ACC112 (cell line): ENCODE measurements at regions not wholly inside any gene's neighbourhood (a gene's known extent, or its start where the extent isn't known, plus 50 kb on each side); places are given as distances from the start of the nearest gene placed in this dataset.

Experiments used
- H2AFZ ChIP-seq: fragments of 200-600 bp; sonication (generic); one replicate; pipeline ENCODE4 v1.6.0; 2017; ENCODE audit warnings: antibody characterized with exemption, low read length; ENCODE audit not compliant: unreplicated experiment
- H3K27ac ChIP-seq: fragments of 200-600 bp; sonication (generic); 2 replicates; pipeline ENCODE4 v1.5.1; 2014; ENCODE audit warnings: low read depth, mild to moderate bottlenecking, antibody characterized with exemption, low read length, moderate library complexity
- H3K27me3 ChIP-seq: fragments of 200-600 bp; sonication (generic); 2 replicates; pipeline ENCODE4 v1.6.1; 2014; ENCODE audit warnings: mild to moderate bottlenecking, antibody characterized with exemption, low read length, moderate library complexity, mixed read lengths; ENCODE audit not compliant: insufficient read depth
- H3K36me3 ChIP-seq: fragments of 200-600 bp; sonication (generic); 2 replicates; pipeline ENCODE4 v1.6.1; 2016; ENCODE audit warnings: mild to moderate bottlenecking, antibody characterized with exemption, low read length, moderate library complexity, mixed read lengths; ENCODE audit not compliant: insufficient read depth
- H3K4me1 ChIP-seq: fragments of 200-600 bp; sonication (generic); one replicate; pipeline ENCODE4 v1.6.1; 2016; ENCODE audit warnings: low read length, mixed read lengths; ENCODE audit not compliant: insufficient read depth, unreplicated experiment, control insufficient read depth
- H3K4me3 ChIP-seq: fragments of 200-600 bp; sonication (generic); 2 replicates; pipeline ENCODE4 v1.5.1; 2014; ENCODE audit warnings: mild to moderate bottlenecking, low read depth, low read length
- H3K79me2 ChIP-seq: fragments of 200-600 bp; sonication (generic); one replicate; pipeline ENCODE4 v1.6.0; 2016; ENCODE audit warnings: low read length; ENCODE audit not compliant: control insufficient read depth, unreplicated experiment, insufficient read depth

- no peak overlapping the region for H2AFZ ChIP-seq
- H3K79me2 ChIP-seq, result no peaks in the 10 kb centered on the region
- H3K4me1 ChIP-seq, result no peaks in the 10 kb centered on the region
- H3K27me3 ChIP-seq, result no peaks in the 10 kb centered on the region
- H3K27ac ChIP-seq, result no peak overlapping the region
- no peaks in the 10 kb centered on the region for H3K36me3 ChIP-seq
- no peak overlapping the region for H3K4me3 ChIP-seq
These were observed 562.2 kb upstream of the IMPG1 start for GRCh38 chr6:76634695-76635094.

DNA sequence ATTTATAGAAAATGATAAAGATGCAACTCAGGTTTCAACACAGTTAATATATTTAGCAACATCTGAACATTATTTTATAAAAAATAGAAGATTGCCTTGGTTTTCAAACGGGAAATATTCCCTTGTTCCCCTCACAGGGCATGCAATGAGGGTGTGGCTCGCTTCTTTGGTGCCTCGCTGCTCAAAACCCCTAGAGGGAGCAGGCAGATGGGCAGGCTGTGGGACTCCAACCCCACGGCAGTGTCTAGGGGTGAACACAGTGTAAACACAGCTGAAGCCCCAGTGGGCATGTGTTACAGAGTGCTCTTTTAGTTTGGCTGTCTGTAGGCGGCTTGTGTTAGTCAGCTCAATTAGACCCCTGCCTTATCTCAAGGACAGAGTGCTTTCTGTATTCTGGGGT, 560.8 kb upstream of the IMPG1 start:
- no peaks in the 10 kb centered on the region for H3K79me2 ChIP-seq
- no peaks in the 10 kb centered on the region for H3K4me1 ChIP-seq
- H3K36me3 ChIP-seq, result no peaks in the 10 kb centered on the region
- H2AFZ ChIP-seq, result no peak overlapping the region
- H3K27me3 ChIP-seq, result no peaks in the 10 kb centered on the region
- H3K4me3 ChIP-seq, result no peak overlapping the region
- no peak overlapping the region for H3K27ac ChIP-seq

DNA sequence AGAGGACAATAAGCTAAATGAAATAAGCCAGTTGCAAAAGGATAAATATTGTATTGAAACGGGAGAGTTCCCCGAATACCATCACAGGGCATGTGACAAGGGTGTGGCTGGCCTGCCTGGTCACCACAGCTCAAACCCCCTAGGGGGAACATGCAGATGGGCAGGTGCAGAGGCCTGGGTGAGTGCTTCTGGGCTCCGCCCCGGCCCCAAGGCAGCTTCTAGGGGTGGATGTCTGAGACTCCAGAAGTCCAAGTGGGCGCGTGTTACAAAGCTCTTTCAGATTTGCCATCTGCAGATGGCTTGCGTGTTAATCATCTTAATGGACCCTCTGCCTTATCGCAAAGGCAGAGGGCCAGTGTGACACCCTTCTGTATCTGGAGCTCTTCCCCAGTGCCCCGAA, 559.2 kb upstream of the IMPG1 start:
- no peaks in the 10 kb centered on the region for H3K36me3 ChIP-seq
- no peak overlapping the region for H3K27ac ChIP-seq
- no peaks in the 10 kb centered on the region for H3K27me3 ChIP-seq
- H3K4me3 ChIP-seq, result no peak overlapping the region
- no peaks in the 10 kb centered on the region for H3K79me2 ChIP-seq
- H2AFZ ChIP-seq, result no peak overlapping the region
- no peaks in the 10 kb centered on the region for H3K4me1 ChIP-seq

- H3K27ac ChIP-seq, result no peak overlapping the region
- no peaks in the 10 kb centered on the region for H3K79me2 ChIP-seq
- H3K4me1 ChIP-seq, result no peaks in the 10 kb centered on the region
- H3K4me3 ChIP-seq, result no peak overlapping the region
- peaks cover 3% of the 10 kb centered on the region; the same call in 1 of the 2 replicates for H3K27me3 ChIP-seq
- H3K36me3 ChIP-seq, result no peaks in the 10 kb centered on the region
- no peak overlapping the region for H2AFZ ChIP-seq
These were observed 542.9 kb upstream of the IMPG1 start for GRCh38 chr6:76615395-76615794.

- no peaks in the 10 kb centered on the region for H3K4me1 ChIP-seq
- H2AFZ ChIP-seq, result no peak overlapping the region
- H3K27ac ChIP-seq, result no peak overlapping the region
- H3K4me3 ChIP-seq, result no peak overlapping the region
- H3K27me3 ChIP-seq, result no peaks in the 10 kb centered on the region
- H3K36me3 ChIP-seq, result no peaks in the 10 kb centered on the region
- H3K79me2 ChIP-seq, result no peaks in the 10 kb centered on the region
These were observed 540.5 kb upstream of the IMPG1 start for GRCh38 chr6:76612954-76613353.

GRCh38 chr6:76609160-76609559, 536.7 kb upstream of the IMPG1 start:
- no peaks in the 10 kb centered on the region for H3K79me2 ChIP-seq
- no peak overlapping the region for H2AFZ ChIP-seq
- no peaks in the 10 kb centered on the region for H3K27me3 ChIP-seq
- no peaks in the 10 kb centered on the region for H3K4me1 ChIP-seq
- H3K36me3 ChIP-seq, result no peaks in the 10 kb centered on the region
- H3K4me3 ChIP-seq, result no peak overlapping the region
- H3K27ac ChIP-seq, result no peak overlapping the region

- no peak overlapping the region for H3K27ac ChIP-seq
- no peaks in the 10 kb centered on the region for H3K4me1 ChIP-seq
- H3K36me3 ChIP-seq, result no peaks in the 10 kb centered on the region
- no peaks in the 10 kb centered on the region for H3K79me2 ChIP-seq
- H3K27me3 ChIP-seq, result no peaks in the 10 kb centered on the region
- no peak overlapping the region for H3K4me3 ChIP-seq
- H2AFZ ChIP-seq, result no peak overlapping the region
These were observed 521.6 kb upstream of the IMPG1 start for GRCh38 chr6:76594109-76594508.

GRCh38 chr6:76593668-76594067, 521.2 kb upstream of the IMPG1 start:
- no peaks in the 10 kb centered on the region for H3K4me1 ChIP-seq
- no peaks in the 10 kb centered on the region for H3K36me3 ChIP-seq
- H3K79me2 ChIP-seq, result no peaks in the 10 kb centered on the region
- H2AFZ ChIP-seq, result no peak overlapping the region
- no peak overlapping the region for H3K27ac ChIP-seq
- no peaks in the 10 kb centered on the region for H3K27me3 ChIP-seq
- no peak overlapping the region for H3K4me3 ChIP-seq

DNA sequence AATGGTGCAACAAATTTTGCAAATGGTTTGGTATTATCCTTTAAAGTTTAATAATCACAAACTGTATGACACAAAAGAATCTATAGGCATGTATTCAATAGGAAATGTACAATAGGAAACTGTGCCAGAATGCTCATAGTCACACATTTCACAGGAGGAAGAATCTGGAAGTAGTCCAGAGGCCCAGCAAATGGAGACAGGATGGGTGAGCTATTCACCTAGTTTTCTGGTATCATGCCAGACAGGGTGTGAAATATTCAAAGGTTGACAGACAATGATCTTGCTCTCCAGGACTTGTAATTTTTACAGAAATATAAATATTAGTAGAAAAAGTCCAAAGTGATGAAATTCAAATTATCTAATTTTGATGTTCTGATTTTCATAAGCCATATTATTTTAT, 520.1 kb upstream of the IMPG1 start:
- H3K27me3 ChIP-seq, result no peaks in the 10 kb centered on the region
- H3K79me2 ChIP-seq, result no peaks in the 10 kb centered on the region
- H3K4me1 ChIP-seq, result peaks cover 3% of the 10 kb centered on the region
- H3K27ac ChIP-seq, result no peak overlapping the region
- H3K36me3 ChIP-seq, result no peaks in the 10 kb centered on the region
- no peak overlapping the region for H3K4me3 ChIP-seq
- H2AFZ ChIP-seq, result no peak overlapping the region

DNA sequence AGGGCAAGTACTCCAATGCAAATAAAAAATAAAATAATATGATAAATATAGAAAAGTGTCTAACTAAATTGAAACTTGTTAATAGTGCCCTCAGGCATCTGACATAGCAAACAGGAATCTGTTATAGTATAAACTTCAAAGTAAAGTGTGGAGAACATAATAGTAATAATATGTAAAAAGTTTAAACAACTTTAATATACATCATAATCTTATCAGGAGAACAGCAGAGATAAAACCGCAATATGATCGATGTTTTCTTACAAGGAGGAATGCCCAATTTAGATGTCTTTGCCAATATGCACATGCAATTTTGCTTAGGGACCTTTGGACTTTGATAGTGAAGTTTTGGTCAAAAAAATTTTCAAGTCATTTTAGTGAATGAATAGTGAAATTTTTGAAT, 514.8 kb upstream of the IMPG1 start:
- H3K4me3 ChIP-seq, result no peak overlapping the region
- no peaks in the 10 kb centered on the region for H3K79me2 ChIP-seq
- H2AFZ ChIP-seq, result no peak overlapping the region

DNA sequence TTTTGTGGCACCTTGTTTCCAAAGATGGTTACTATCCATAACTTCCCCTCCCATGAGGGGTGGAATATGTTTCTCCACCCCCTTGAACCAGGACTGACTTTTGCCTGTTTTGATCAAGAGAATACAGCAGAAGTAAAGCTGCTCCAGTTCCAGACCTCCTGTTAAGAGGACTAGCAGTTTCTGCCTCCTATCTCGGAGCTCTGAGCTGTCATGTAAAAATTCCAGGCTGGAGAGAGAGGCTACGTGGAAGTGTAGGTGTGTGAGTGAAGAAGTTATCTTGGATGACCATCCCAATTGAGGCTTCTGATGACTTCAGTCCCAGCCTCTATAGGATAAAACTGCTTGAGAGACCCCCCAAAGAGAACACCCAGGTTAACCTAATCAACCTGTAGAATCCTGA, 511.7 kb upstream of the IMPG1 start:
- Histone ChIP-seq H3K4me3 (no peak overlapping the region), H3K79me2 (no peaks in the 10 kb centered on the region), H3K36me3 (no peaks in the 10 kb centered on the region), H3K27me3 (no peaks in the 10 kb centered on the region), H3K4me1 (peaks cover 6% of the 10 kb centered on the region), H2AFZ (no peak overlapping the region), H3K27ac (no peak overlapping the region)

More for the DNA sequence above, 514.8 kb upstream of the IMPG1 start:
- no peaks in the 10 kb centered on the region for H3K27me3 ChIP-seq
- no peaks in the 10 kb centered on the region for H3K36me3 ChIP-seq
- H3K4me1 ChIP-seq, result peaks cover 6% of the 10 kb centered on the region
- no peak overlapping the region for H3K27ac ChIP-seq
